Stimulated activated naive CD8-positive, alpha-beta T cell treated with anti-CD3 and anti-CD28 coated beads, Interleukin-15, amount 100 ng/mL, for 72 hours (primary cell): ENCODE measurements at regions not wholly inside any gene's neighbourhood (a gene's known extent, or its start where the extent isn't known, plus 50 kb on each side); places are given as distances from the start of the nearest gene placed in this dataset.

Experiments used
- ATAC-seq: fragments of 150-1000 bp; cut with Tn5 transposase; 2 replicates; pipeline ENCODE4 v1.10.0; 2021; ENCODE audit warnings: mild to moderate bottlenecking, moderate library complexity
- DNase-seq, 2 donors: peaks; one replicate each; pipeline ENCODE4 v3.0.0; 2021 to 2022
- H3K27ac Mint-ChIP-seq, 2 donors: one replicate each; pipeline ENCODE4 v1.8.0; 2022; ENCODE audit warnings: mild to moderate bottlenecking in 2 of 2, mixed read lengths in 2 of 2, moderate library complexity in 2 of 2
- H3K27me3 Mint-ChIP-seq: one replicate; pipeline ENCODE4 v1.8.0; 2022; ENCODE audit warnings: mixed read lengths
- H3K4me1 Mint-ChIP-seq: one replicate; pipeline ENCODE4 v1.8.0; 2022; ENCODE audit warnings: mild to moderate bottlenecking, mixed read lengths
- H3K4me3 Mint-ChIP-seq, 2 donors: one replicate each; pipeline ENCODE4 v1.8.0; 2022; ENCODE audit warnings: mild to moderate bottlenecking in 2 of 2, mixed read lengths in 2 of 2, moderate library complexity in 1 of 2
- H3K9me3 Mint-ChIP-seq, 2 donors: one replicate each; pipeline ENCODE4 v1.8.0; 2022; ENCODE audit warnings: mixed read lengths in 2 of 2

DNA sequence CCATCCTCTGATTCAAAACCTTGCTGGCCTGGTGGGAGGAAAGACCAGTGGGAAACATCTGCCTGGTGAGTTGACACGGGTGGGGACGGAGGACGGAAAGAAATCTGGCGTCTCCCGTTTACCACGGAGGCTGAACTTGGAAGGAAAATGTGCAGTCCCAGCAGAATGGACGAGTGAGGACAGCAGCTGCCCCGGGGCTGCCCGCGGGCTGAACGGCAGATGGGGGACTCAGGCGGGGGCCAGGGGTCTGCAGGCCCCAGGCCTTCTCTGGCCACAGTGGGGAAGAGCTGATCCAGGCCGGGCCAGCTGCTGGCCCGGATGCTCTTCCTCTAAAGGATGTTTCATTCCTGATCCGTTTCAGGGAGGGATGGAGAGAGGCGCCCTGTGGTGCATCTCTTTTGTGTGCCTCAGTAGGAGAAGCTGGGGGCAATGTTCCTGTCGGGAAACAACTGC lies 147.5 kb upstream of the CHST15 start:
- Mint-ChIP-seq H3K4me1 (no peaks in the 10 kb centered on the region), H3K9me3 (no peaks in the 10 kb centered on the region), H3K27ac (no peak overlapping the region), H3K27me3 (peaks cover 17% of the 10 kb centered on the region), H3K4me3 (no peak overlapping the region)
- ATAC-seq (no peak), DNase-seq (no peak)

GRCh38 chr10:124239696-124240095 lies 146.3 kb upstream of the CHST15 start:
- ATAC-seq (no peak), DNase-seq (no peak)
- Mint-ChIP-seq H3K4me3 (no peak overlapping the region), H3K4me1 (no peaks in the 10 kb centered on the region), H3K9me3 (no peaks in the 10 kb centered on the region), H3K27me3 (peaks cover 17% of the 10 kb centered on the region), H3K27ac (no peak overlapping the region)

DNA sequence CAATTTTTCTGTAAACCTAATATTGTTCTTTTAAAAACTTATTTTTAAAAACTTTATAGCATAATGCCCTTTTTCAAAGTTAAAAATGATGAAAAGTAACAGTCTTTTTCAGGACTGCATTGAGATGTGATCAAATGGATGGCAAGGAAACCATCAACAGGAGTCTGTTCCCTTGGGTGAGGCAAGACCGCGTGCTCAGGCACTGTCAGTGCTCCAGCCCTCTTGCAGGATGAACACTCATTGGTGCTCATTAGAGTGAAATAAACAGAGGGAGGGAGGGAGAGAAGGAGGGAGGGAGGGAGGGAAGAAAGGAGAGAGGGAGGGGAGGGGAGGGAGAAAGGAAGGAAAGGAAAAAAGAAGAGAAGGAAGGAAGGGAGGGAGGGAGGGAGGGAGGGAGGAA lies 145.7 kb upstream of the CHST15 start:
- Mint-ChIP-seq H3K4me1 (no peaks in the 10 kb centered on the region), H3K4me3 (no peak overlapping the region), H3K9me3 (no peaks in the 10 kb centered on the region), H3K27ac (no peak overlapping the region), H3K27me3 (peaks cover 17% of the 10 kb centered on the region)
- no peak for ATAC-seq
- no peak for DNase-seq

DNA sequence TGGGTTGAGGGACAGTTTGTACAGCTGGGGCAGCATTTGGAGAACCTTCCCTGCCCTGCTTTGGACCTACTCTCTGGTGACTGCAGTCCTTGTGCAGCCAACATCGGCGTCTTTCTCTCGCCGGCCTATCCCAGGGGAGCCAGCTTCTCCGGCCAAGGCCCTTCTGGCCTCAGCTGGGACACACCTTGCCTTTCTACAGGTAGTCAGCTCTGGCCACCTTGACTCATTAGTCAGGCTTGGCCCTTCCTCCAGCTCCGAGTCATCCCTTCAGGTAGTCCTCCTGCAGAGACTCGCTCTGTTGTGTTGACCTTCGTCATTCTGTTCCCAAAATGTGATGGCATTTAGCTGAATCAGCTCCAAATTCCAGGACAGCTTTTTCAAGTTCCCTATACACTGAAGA lies 145.0 kb upstream of the CHST15 start:
- Mint-ChIP-seq H3K27ac (no peak overlapping the region), H3K4me3 (no peak overlapping the region), H3K9me3 (no peaks in the 10 kb centered on the region)

GRCh38 chr10:124237282-124237961 lies 144.0 kb upstream of the CHST15 start:
- no peak for ATAC-seq
- no peak for DNase-seq
- Mint-ChIP-seq H3K4me3 (no peak overlapping the region), H3K27me3 (peaks cover 15% of the 10 kb centered on the region), H3K27ac (no peak overlapping the region), H3K4me1 (no peaks in the 10 kb centered on the region), H3K9me3 (no peaks in the 10 kb centered on the region)

More for the DNA sequence above, 145.0 kb upstream of the CHST15 start:
- no peaks in the 10 kb centered on the region for H3K4me1 Mint-ChIP-seq
- no peak for DNase-seq
- H3K27me3 Mint-ChIP-seq = peaks cover 17% of the 10 kb centered on the region
- ATAC-seq = no peak

GRCh38 chr10:124236816-124237215 lies 143.4 kb upstream of the CHST15 start:
- Mint-ChIP-seq H3K9me3 (no peaks in the 10 kb centered on the region), H3K4me1 (peaks cover under 1% of the 10 kb centered on the region), H3K27ac (no peak overlapping the region), H3K4me3 (no peak overlapping the region), H3K27me3 (peaks cover 10% of the 10 kb centered on the region)
- no peak for ATAC-seq
- no peak for DNase-seq

DNA sequence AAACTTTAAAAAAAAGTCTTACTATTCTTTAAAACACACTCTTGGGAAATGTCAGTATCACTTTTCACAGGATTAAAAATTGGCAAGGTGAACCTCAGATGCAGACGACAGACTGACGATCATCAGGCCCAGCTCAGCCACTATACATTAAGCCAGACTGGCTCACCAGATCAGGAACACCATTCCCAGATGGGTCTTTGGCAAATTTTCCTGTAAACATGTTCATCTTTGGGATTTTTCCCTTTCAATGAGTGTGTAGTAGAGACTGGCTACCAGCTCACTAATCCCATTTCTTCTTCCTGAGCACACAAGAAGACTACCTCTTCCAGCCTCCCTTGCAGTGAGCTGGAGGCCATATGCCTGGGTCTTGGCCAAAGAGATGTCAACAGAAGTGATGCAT lies 142.7 kb upstream of the CHST15 start:
- no peak overlapping the region for H3K4me3 Mint-ChIP-seq
- peaks cover under 1 to 2% of the 10 kb centered on the region in 2 donors for H3K9me3 Mint-ChIP-seq
- H3K27ac Mint-ChIP-seq = no peak overlapping the region
- H3K4me1 Mint-ChIP-seq = peaks cover 7% of the 10 kb centered on the region
- DNase-seq = no peak
- peaks cover 10% of the 10 kb centered on the region for H3K27me3 Mint-ChIP-seq
- ATAC-seq = no peak

GRCh38 chr10:124235232-124235631 lies 141.8 kb upstream of the CHST15 start:
- peaks cover 12% of the 10 kb centered on the region for H3K4me1 Mint-ChIP-seq
- H3K4me3 Mint-ChIP-seq = no peak overlapping the region
- peaks cover 6 to 11% of the 10 kb centered on the region in 2 donors for H3K9me3 Mint-ChIP-seq
- ATAC-seq (no peak), DNase-seq (no peak)
- no peak overlapping the region for H3K27ac Mint-ChIP-seq
- peaks cover 5% of the 10 kb centered on the region for H3K27me3 Mint-ChIP-seq

- Mint-ChIP-seq H3K27me3 (no peaks in the 10 kb centered on the region), H3K4me3 (no peak overlapping the region), H3K27ac (no peak overlapping the region), H3K4me1 (peaks cover 12% of the 10 kb centered on the region), H3K9me3 (peaks cover 12 to 24% of the 10 kb centered on the region in 2 donors)
- ATAC-seq = no peak
- no peak for DNase-seq
These were observed 140.2 kb upstream of the CHST15 start for GRCh38 chr10:124233546-124234138.

DNA sequence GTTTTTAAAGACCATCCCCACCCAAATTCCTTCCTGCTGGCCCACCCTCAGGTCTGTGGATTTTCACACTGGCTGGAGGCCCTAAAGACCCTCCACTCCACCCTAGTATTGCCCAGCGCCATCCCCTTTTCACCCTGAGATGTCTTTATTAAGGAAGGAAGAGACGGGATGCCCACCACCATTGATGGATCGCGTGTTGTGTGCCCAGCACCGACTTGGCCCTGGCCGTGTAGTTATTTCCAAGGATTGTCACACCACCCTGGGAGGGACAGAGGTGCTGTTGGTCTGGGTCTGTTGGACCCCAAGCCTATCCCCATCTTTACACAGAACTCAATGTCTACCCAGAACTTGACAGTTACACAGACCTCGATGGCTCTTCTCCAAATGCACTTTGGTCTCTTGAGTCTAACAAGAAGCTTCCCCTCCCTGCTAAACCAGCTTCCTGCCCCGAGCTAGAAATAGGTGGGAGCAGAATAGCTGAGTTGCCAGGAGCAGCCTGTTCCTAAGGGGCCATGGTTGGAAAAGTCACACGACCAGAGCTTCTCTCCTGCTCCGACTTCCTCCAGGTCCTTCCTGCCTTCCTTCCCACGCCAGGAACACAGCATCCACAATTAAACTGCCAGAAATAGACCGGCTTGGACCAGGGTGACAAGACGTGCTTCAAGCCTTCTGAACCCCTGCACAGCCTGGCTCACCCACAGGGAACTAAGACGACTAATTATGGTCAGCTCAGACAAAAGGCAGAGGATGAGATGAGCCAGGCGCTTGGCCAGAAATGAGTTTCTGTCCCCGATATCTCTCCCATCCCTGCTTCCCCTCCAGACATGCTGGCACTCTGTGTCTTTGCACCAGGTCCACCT lies 139.5 kb upstream of the CHST15 start:
- Mint-ChIP-seq H3K27me3 (no peaks in the 10 kb centered on the region), H3K4me3 (no peak overlapping the region), H3K27ac (no peak overlapping the region), H3K4me1 (peaks cover 12% of the 10 kb centered on the region), H3K9me3 (peaks cover 15 to 28% of the 10 kb centered on the region in 2 donors)
- no peak for ATAC-seq
- DNase-seq = peak in 1 of 2 donors; percentile 24

GRCh38 chr10:124231168-124232155 lies 138.1 kb upstream of the CHST15 start:
- Mint-ChIP-seq H3K27me3 (no peaks in the 10 kb centered on the region), H3K4me1 (peaks cover 13% of the 10 kb centered on the region), H3K27ac (peak overlapping the region in 1 of 2 donors; percentile 98), H3K9me3 (peaks cover 30 to 42% of the 10 kb centered on the region in 2 donors), H3K4me3 (peak overlapping the region in 1 of 2 donors; percentile 48)
- DNase-seq (peak; percentile 78 to 83), ATAC-seq (peak; percentile 87)

- peaks cover 35 to 50% of the 10 kb centered on the region in 2 donors for H3K9me3 Mint-ChIP-seq
- ATAC-seq (no peak), DNase-seq (no peak)
- H3K27ac Mint-ChIP-seq = peak overlapping the region in 1 of 2 donors; percentile 98
- peaks cover 21% of the 10 kb centered on the region for H3K4me1 Mint-ChIP-seq
- peak overlapping the region in 1 of 2 donors; percentile 48 for H3K4me3 Mint-ChIP-seq
- no peaks in the 10 kb centered on the region for H3K27me3 Mint-ChIP-seq
These were observed 137.3 kb upstream of the CHST15 start for GRCh38 chr10:124230635-124231167.

- H3K27me3 Mint-ChIP-seq = no peaks in the 10 kb centered on the region
- DNase-seq (peak in 1 of 2 donors; percentile 5), ATAC-seq (no peak)
- H3K4me1 Mint-ChIP-seq = peaks cover 22% of the 10 kb centered on the region
- peak overlapping the region in 1 of 2 donors; percentile 27 for H3K4me3 Mint-ChIP-seq
- H3K9me3 Mint-ChIP-seq = peaks cover 35 to 51% of the 10 kb centered on the region in 2 donors
- peak overlapping the region in 1 of 2 donors; percentile 98 for H3K27ac Mint-ChIP-seq
These were observed 136.7 kb upstream of the CHST15 start for GRCh38 chr10:124229989-124230634.
